Stomach (tissue), 4 donors: ENCODE measurements at regions not wholly inside any gene's neighbourhood (a gene's known extent, or its start where the extent isn't known, plus 50 kb on each side); places are given as distances from the start of the nearest gene placed in this dataset.

Experiments used
- POLR2A ChIP-seq, 4 donors: fragments of 450-650 bp; IDR thresholded peaks; one replicate each; pipeline ENCODE4 v1.6.1; 2016; ENCODE audit warnings: antibody characterized with exemption in 4 of 4, control low read depth in 2 of 4, mild to moderate bottlenecking in 1 of 4, moderate library complexity in 1 of 4
- POLR2AphosphoS5 ChIP-seq, 3 donors: sonication (generic); formaldehyde crosslinking; IDR thresholded peaks; one replicate each; pipeline ENCODE4 v1.6.1; 2016; ENCODE audit warnings: antibody characterized with exemption in 3 of 3
- TF ChIP-seq, protein P1 (sequence below), 7 experiments: fragments of 450-650 bp in 4 of 7; fragments of 200-600 bp in 3 of 7; sonication (generic) in 3 of 7; IDR thresholded peaks; one replicate each; pipeline ENCODE4 v1.5.1; 2016 to 2019; ENCODE audit warnings: antibody characterized with exemption in 7 of 7, control low read depth in 2 of 7, mild to moderate bottlenecking in 1 of 7

DNA sequence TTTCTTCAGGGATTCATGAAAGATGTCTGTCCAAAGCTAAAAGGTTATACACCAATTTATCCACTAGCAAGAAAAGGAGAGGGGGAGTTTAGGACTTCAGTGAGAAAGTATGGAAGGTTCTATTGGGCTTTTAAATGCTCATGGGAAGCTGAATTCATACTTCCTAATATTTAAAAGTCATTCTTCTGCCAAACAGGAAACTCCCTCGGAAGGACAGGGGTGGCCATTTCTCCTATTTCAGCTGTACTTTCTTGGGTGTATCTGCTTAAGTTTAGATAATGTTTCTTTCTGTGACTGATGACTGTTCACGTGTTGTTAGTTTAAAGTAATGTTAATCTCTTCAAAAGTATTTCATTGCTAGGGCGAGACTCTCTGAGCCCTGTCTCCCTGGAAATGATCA lies 80.5 kb upstream of the IFNGR1 start:
- TF ChIP-seq, protein P1, sequence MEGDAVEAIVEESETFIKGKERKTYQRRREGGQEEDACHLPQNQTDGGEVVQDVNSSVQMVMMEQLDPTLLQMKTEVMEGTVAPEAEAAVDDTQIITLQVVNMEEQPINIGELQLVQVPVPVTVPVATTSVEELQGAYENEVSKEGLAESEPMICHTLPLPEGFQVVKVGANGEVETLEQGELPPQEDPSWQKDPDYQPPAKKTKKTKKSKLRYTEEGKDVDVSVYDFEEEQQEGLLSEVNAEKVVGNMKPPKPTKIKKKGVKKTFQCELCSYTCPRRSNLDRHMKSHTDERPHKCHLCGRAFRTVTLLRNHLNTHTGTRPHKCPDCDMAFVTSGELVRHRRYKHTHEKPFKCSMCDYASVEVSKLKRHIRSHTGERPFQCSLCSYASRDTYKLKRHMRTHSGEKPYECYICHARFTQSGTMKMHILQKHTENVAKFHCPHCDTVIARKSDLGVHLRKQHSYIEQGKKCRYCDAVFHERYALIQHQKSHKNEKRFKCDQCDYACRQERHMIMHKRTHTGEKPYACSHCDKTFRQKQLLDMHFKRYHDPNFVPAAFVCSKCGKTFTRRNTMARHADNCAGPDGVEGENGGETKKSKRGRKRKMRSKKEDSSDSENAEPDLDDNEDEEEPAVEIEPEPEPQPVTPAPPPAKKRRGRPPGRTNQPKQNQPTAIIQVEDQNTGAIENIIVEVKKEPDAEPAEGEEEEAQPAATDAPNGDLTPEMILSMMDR (IDR thresholded peaks at IDR 0.05) = no peak
- TF ChIP-seq POLR2A (IDR thresholded peaks at IDR 0.05) = no peak
- TF ChIP-seq POLR2AphosphoS5 (IDR thresholded peaks at IDR 0.05) = no peak
